ENCODE measurements at regions not wholly inside any gene's neighbourhood (a gene's known extent, or its start where the extent isn't known, plus 50 kb on each side); places are given as distances from the start of the nearest gene placed in this dataset.

GRCh38 chr2:126826491-126826890 is 72.2 kb upstream of the TEX51 start:
- DNase-seq = no peak
- Mint-ChIP-seq H3K4me3 (ENCODE audit: low read depth, unreplicated experiment) (no peak overlapping the region), H3K27ac (ENCODE audit: unreplicated experiment) (no peak overlapping the region), H3K36me3 (ENCODE audit: insufficient read depth, unreplicated experiment) (no peaks in the 10 kb centered on the region), H3K4me1 (ENCODE audit: low read depth, unreplicated experiment) (no peaks in the 10 kb centered on the region), H3K27me3 (ENCODE audit: unreplicated experiment) (no peaks in the 10 kb centered on the region), H3K9me3 (ENCODE audit: low read depth, unreplicated experiment) (no peaks in the 10 kb centered on the region)
- intact Hi-C loops (cut with micrococcal nuclease; ENCODE audit: unreplicated experiment) = no loop called here
- TF ChIP-seq CTCF (IDR thresholded peaks at IDR 0.05; ENCODE audit: unreplicated experiment) = no peak
- CTCF ChIA-PET = interaction anchor here (0.6 kb wide), 1 partner anchor 13 kb away, joined by 3 read pairs; no protein-coding TSS in a partner anchor
- BruUV-seq (replicated peaks) = no TSS peak

- H3K9me3 Mint-ChIP-seq (ENCODE audit: low read depth, unreplicated experiment) = no peaks in the 10 kb centered on the region
- BruUV-seq (replicated peaks) = no TSS peak
- CTCF ChIA-PET = no interaction called here
- no peak overlapping the region for H3K27ac Mint-ChIP-seq (ENCODE audit: unreplicated experiment)
- no peaks in the 10 kb centered on the region for H3K4me1 Mint-ChIP-seq (ENCODE audit: low read depth, unreplicated experiment)
- no peaks in the 10 kb centered on the region for H3K27me3 Mint-ChIP-seq (ENCODE audit: unreplicated experiment)
- DNase-seq = no peak
- no peaks in the 10 kb centered on the region for H3K36me3 Mint-ChIP-seq (ENCODE audit: insufficient read depth, unreplicated experiment)
- intact Hi-C loops (cut with micrococcal nuclease; ENCODE audit: unreplicated experiment) = no loop called here
- no peak for TF ChIP-seq CTCF (IDR thresholded peaks at IDR 0.05; ENCODE audit: unreplicated experiment)
- H3K4me3 Mint-ChIP-seq (ENCODE audit: low read depth, unreplicated experiment) = no peak overlapping the region
These were observed 71.3 kb upstream of the TEX51 start for GRCh38 chr2:126827371-126827770.

- TF ChIP-seq CTCF (IDR thresholded peaks at IDR 0.05; ENCODE audit: unreplicated experiment) = no peak
- Mint-ChIP-seq H3K9me3 (ENCODE audit: low read depth, unreplicated experiment) (no peaks in the 10 kb centered on the region), H3K27me3 (ENCODE audit: unreplicated experiment) (no peaks in the 10 kb centered on the region), H3K4me1 (ENCODE audit: low read depth, unreplicated experiment) (no peaks in the 10 kb centered on the region), H3K36me3 (ENCODE audit: insufficient read depth, unreplicated experiment) (no peaks in the 10 kb centered on the region), H3K27ac (ENCODE audit: unreplicated experiment) (no peak overlapping the region), H3K4me3 (ENCODE audit: low read depth, unreplicated experiment) (no peak overlapping the region)
- intact Hi-C loops (cut with micrococcal nuclease; ENCODE audit: unreplicated experiment) = no loop called here
- CTCF ChIA-PET = no interaction called here
- BruUV-seq (replicated peaks) = no TSS peak
- DNase-seq = no peak
These were observed 70.6 kb upstream of the TEX51 start for GRCh38 chr2:126828051-126828450.

DNA sequence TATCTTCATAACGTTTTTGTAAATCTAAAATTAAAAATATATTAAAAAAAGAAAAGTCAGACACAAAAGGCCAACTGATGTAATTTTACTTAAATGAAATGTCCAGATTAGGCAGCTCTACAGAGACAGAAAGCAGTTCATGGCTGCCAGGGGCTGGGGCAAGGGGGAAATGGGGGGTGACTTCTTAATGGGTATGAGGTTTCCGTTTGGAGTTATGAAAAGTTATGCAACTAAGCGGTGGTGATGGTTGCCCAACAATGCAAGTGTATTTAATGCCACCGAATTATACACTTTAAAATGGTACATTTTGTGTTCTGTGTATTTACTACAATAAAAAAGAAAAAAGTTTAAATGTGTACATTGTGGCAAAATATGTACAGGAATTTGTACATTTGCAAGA is 70.2 kb upstream of the TEX51 start:
- CTCF ChIA-PET = no interaction called here
- H3K4me3 Mint-ChIP-seq (ENCODE audit: low read depth, unreplicated experiment) = no peak overlapping the region
- H3K4me1 Mint-ChIP-seq (ENCODE audit: low read depth, unreplicated experiment) = no peaks in the 10 kb centered on the region
- no peak for DNase-seq
- BruUV-seq (replicated peaks) = no TSS peak
- H3K27ac Mint-ChIP-seq (ENCODE audit: unreplicated experiment) = no peak overlapping the region
- H3K36me3 Mint-ChIP-seq (ENCODE audit: insufficient read depth, unreplicated experiment) = no peaks in the 10 kb centered on the region
- H3K27me3 Mint-ChIP-seq (ENCODE audit: unreplicated experiment) = no peaks in the 10 kb centered on the region
- no peak for TF ChIP-seq CTCF (IDR thresholded peaks at IDR 0.05; ENCODE audit: unreplicated experiment)
- intact Hi-C loops (cut with micrococcal nuclease; ENCODE audit: unreplicated experiment) = no loop called here
- no peaks in the 10 kb centered on the region for H3K9me3 Mint-ChIP-seq (ENCODE audit: low read depth, unreplicated experiment)
